Kidney (tissue), 13 donors: ENCODE measurements at regions not wholly inside any gene's neighbourhood (a gene's known extent, or its start where the extent isn't known, plus 50 kb on each side); places are given as distances from the start of the nearest gene placed in this dataset.

Source experiments
- DNase-seq, 5 donors: peaks; one replicate each; pipeline ENCODE4 v3.0.0-alpha.2; 2013 to 2020
- FAIRE-seq: peaks from 2 replicates; lab custom pipeline; 2012; peaks lifted over from hg19 to GRCh38; lab: Jason Lieb, UNC
- H3K27ac ChIP-seq, 2 donors: one replicate each; pipeline ENCODE4 v1.7.0; 2013; ENCODE audit warnings: low read depth in 2 of 2, low read length in 2 of 2, inconsistent platforms in 1 of 2
- H3K27me3 ChIP-seq: one replicate; pipeline ENCODE4 v1.7.1; 2013; ENCODE audit warnings: low read length, inconsistent platforms; ENCODE audit not compliant: control insufficient read depth, insufficient read depth
- H3K36me3 ChIP-seq, 3 donors: one replicate each; pipeline versions ENCODE4 v1.7.0 to v1.7.1; 2013; ENCODE audit warnings: low read length in 3 of 3, control low read depth in 1 of 3, inconsistent platforms in 1 of 3; ENCODE audit not compliant: insufficient read depth in 3 of 3, control insufficient read depth in 2 of 3
- H3K4me1 ChIP-seq, 3 donors: one replicate each; pipeline versions ENCODE4 v1.7.0 to v1.7.1; 2013; ENCODE audit warnings: low read length in 3 of 3, inconsistent platforms in 1 of 3, low read depth in 1 of 3; ENCODE audit not compliant: control insufficient read depth in 2 of 3, insufficient read depth in 2 of 3
- H3K4me3 ChIP-seq, 3 donors: one replicate each; pipeline versions ENCODE4 v1.7.0 to v1.8.1; 2013; ENCODE audit warnings: low read length in 3 of 3, control low read depth in 1 of 3, inconsistent platforms in 1 of 3
- H3K9ac ChIP-seq, 3 donors: one replicate each; pipeline versions ENCODE4 v1.7.0 to v1.7.1; 2013; ENCODE audit warnings: low read length in 3 of 3, control low read depth in 1 of 3, inconsistent platforms in 1 of 3
- H3K9me3 ChIP-seq, 3 donors: one replicate each; pipeline versions ENCODE4 v1.7.0 to v1.7.1; 2013; ENCODE audit warnings: low read length in 3 of 3, control low read depth in 1 of 3, inconsistent platforms in 1 of 3; ENCODE audit not compliant: control insufficient read depth in 2 of 3, insufficient read depth in 1 of 3
- intact Hi-C: fragments of 100-400 bp; cut with DNase I; formaldehyde crosslinking; loops from one replicate; pipeline ENCODE4 v1.11.1; 2022
- TF ChIP-seq, protein P1 (sequence below): IDR thresholded peaks from 3 replicates; pipeline ENCODE4 v1.5.1; 2012; ENCODE audit warnings: mild to moderate bottlenecking, moderate library complexity, borderline replicate concordance; ENCODE audit not compliant: insufficient read depth; ENCODE audit errors: extremely low read depth
- donor health status: control.
- donor health status: control.
- donor health status: control.
- donor health status: control.
- donor health status: control.
- donor health status: DM: yes; HTN: yes; CAD: no.
- donor health status: Normal renal cell carcinoma (clear cell type).

DNA sequence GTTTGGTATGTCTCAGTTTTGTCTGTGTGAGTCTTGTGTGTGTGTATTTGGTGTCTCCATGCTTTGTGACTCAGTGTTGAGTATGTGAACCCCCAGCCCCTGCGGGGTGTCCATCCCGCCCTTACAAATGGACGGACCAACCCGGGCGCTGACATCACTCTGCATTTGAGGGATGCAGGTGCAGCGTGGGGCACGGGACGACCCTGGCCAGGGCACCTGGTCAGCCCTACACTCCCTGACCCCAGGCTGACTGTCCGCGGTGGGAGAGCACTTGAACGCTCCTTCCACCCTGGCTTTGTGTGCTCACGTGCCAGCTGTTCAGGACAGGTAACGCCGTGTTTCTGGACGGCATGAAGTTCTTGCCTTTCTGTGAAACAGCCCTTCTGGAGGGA lies 369.0 kb downstream of the BRD1 start:
- Histone ChIP-seq H3K9me3 (peaks cover 0 to 2% (median 0%) of the 10 kb centered on the region in 3 donors), H3K4me1 (no peaks in the 10 kb centered on the region), H3K27me3 (peaks cover 8% of the 10 kb centered on the region), H3K27ac (no peak overlapping the region), H3K36me3 (no peaks in the 10 kb centered on the region), H3K4me3 (no peak overlapping the region), H3K9ac (no peak overlapping the region)
- TF ChIP-seq, protein P1, sequence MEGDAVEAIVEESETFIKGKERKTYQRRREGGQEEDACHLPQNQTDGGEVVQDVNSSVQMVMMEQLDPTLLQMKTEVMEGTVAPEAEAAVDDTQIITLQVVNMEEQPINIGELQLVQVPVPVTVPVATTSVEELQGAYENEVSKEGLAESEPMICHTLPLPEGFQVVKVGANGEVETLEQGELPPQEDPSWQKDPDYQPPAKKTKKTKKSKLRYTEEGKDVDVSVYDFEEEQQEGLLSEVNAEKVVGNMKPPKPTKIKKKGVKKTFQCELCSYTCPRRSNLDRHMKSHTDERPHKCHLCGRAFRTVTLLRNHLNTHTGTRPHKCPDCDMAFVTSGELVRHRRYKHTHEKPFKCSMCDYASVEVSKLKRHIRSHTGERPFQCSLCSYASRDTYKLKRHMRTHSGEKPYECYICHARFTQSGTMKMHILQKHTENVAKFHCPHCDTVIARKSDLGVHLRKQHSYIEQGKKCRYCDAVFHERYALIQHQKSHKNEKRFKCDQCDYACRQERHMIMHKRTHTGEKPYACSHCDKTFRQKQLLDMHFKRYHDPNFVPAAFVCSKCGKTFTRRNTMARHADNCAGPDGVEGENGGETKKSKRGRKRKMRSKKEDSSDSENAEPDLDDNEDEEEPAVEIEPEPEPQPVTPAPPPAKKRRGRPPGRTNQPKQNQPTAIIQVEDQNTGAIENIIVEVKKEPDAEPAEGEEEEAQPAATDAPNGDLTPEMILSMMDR, result no peak
- DNase-seq, result no peak
- FAIRE-seq, result no peak
- intact Hi-C loops, result no loop called here

DNA sequence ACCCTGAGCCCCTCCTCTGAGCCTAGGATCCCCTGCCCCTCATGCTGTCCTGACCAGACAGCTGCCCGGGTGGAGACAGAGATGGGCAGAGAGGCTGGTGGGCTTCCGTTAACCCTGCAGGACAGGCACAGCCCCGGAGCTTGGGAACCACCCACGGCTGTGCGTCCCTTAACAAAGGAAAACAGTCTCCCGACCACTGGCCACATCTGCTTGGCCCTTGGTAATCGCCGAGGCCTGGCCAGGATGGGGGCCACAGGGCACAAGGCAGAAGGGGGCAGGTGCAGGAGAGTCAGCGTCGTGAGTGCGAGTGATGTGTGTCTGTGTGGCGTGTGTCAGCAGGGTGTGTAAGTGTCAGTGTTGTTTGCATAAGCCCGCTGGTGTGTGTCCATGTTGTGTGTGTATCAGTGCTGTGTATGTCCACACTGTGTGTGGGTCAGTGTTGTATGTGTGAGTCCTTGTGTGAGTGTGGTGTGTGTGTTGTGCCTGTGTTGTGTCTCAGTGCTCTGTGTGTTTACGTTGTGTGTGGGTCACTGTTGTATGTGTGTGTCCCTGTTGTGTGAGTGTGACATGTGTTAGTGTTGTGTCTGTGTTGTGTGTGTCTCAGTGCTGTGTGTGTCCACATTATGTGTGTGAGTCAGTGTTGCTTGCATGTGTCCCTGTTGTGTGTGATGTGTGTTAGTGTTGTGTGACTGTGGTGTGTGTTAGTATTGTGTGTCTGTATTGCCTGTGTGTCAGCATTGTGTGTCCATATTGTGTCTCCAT lies 369.5 kb downstream of the BRD1 start:
- Histone ChIP-seq H3K4me1 (no peaks in the 10 kb centered on the region), H3K36me3 (no peaks in the 10 kb centered on the region), H3K9me3 (peaks cover 0 to 2% (median 0%) of the 10 kb centered on the region in 3 donors), H3K27me3 (peaks cover 8% of the 10 kb centered on the region), H3K4me3 (peak overlapping the region in 1 of 3 donors; percentile 13), H3K9ac (no peak overlapping the region), H3K27ac (no peak overlapping the region)
- FAIRE-seq (no peak), DNase-seq (no peak)
- intact Hi-C loops, result no loop called here
- TF ChIP-seq, protein P1, result no peak

DNA sequence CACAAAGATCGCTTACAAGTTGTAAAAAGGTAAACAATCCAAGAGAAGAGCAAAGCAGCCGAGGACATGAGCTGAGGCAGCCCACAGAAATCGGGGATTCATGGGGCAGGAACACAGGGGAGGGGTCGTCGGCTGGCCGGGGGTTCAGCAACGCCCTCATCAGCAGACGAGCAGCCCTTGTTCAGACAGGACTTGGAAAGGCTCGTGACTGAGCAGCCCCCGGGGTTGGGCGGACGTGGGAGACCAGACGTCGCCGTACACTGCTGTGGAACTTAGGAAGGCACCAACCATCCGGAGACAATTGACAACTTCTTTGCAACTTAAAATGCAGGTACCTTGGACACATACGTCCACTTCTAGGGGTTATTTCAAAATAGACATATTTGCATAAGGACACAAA lies 370.5 kb downstream of the BRD1 start:
- H3K27me3 ChIP-seq, result peaks cover 8% of the 10 kb centered on the region
- no peak overlapping the region for H3K4me3 ChIP-seq
- FAIRE-seq, result no peak
- TF ChIP-seq, protein P1, result no peak
- no peaks in the 10 kb centered on the region for H3K36me3 ChIP-seq
- no peaks in the 10 kb centered on the region for H3K4me1 ChIP-seq
- peaks cover 0 to 2% (median 0%) of the 10 kb centered on the region in 3 donors for H3K9me3 ChIP-seq
- DNase-seq, result no peak
- no peak overlapping the region for H3K27ac ChIP-seq
- no peak overlapping the region for H3K9ac ChIP-seq
- intact Hi-C loops, result no loop called here
